ENCODE measurements at regions not wholly inside any gene's neighbourhood (a gene's known extent, or its start where the extent isn't known, plus 50 kb on each side); places are given as distances from the start of the nearest gene placed in this dataset.

GRCh38 chrX:30141966-30142365, 73.4 kb upstream of the MAGEB2 start:
- TF ChIP-seq GATA2 (IDR thresholded peaks at IDR 0.05; ENCODE audit: low read depth, low read length), result no peak
- TF ChIP-seq GATA3 (IDR thresholded peaks at IDR 0.05; ENCODE audit: low read depth, low read length), result no peak

Measured in SH-SY5Y (cell line).